Epithelial cell of proximal tubule (primary cell): ENCODE measurements at regions not wholly inside any gene's neighbourhood (a gene's known extent, or its start where the extent isn't known, plus 50 kb on each side); places are given as distances from the start of the nearest gene placed in this dataset.
"Not testable (repeated sequence)": the region's sequence is repeated elsewhere in the genome, so short reads cannot be mapped to it uniquely, and the experiment has no call there.

Experiments used
- DNase-seq: peaks from one replicate; pipeline ENCODE4 v3.0.0-alpha.2; 2011; ENCODE audit warnings: low read depth
- H3K4me3 ChIP-seq: 2 replicates; pipeline ENCODE4 v1.5.1; 2011; ENCODE audit warnings: low read depth, mild to moderate bottlenecking, low read length
- TF ChIP-seq, protein P1 (sequence below): conservative IDR thresholded peaks from 2 replicates; pipeline ENCODE4 v1.5.1; 2012; ENCODE audit warnings: low read depth, mild to moderate bottlenecking, low read length

DNA sequence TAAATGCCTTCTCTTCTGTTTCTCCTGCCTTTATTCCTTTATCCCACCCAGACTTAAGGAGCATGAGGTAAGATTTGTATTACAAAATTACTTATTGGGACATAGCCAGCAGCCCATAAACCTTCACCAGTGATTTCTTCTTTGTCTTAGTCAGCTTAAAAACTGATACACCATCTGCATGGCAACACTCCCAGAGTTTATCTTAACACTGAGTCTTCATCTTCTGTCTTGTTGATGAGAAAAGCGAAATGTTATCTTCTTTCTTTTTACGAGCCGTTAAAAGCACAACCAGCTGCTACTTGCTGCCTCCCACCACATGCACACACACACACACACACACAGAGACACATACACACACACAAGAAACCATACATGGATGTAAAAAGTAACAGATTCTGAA, 116.7 kb downstream of the VCY start:
- DNase-seq: no peak
- no peak overlapping the region for H3K4me3 ChIP-seq
- TF ChIP-seq, protein P1, sequence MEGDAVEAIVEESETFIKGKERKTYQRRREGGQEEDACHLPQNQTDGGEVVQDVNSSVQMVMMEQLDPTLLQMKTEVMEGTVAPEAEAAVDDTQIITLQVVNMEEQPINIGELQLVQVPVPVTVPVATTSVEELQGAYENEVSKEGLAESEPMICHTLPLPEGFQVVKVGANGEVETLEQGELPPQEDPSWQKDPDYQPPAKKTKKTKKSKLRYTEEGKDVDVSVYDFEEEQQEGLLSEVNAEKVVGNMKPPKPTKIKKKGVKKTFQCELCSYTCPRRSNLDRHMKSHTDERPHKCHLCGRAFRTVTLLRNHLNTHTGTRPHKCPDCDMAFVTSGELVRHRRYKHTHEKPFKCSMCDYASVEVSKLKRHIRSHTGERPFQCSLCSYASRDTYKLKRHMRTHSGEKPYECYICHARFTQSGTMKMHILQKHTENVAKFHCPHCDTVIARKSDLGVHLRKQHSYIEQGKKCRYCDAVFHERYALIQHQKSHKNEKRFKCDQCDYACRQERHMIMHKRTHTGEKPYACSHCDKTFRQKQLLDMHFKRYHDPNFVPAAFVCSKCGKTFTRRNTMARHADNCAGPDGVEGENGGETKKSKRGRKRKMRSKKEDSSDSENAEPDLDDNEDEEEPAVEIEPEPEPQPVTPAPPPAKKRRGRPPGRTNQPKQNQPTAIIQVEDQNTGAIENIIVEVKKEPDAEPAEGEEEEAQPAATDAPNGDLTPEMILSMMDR: no peak

DNA sequence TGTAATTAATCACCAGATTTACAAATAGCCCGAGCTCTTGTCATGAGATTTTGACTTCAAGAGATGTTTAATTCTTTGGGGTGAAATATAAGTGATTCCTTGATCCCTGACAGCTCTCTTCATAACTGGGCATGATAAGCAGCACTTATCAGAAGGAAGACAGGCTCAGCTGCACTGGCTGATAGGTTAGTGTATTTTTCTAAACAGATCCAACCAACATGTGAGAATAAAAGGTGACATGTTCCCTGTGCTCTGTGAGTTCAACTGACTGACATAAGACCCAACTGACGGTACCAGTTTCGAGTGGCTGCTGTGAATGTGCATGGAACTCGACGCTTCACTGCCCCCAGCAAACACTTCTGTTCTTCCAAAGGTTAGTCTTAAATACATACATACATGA, 114.8 kb downstream of the VCY start:
- TF ChIP-seq, protein P1: no peak
- no peak for DNase-seq
- no peak overlapping the region for H3K4me3 ChIP-seq

DNA sequence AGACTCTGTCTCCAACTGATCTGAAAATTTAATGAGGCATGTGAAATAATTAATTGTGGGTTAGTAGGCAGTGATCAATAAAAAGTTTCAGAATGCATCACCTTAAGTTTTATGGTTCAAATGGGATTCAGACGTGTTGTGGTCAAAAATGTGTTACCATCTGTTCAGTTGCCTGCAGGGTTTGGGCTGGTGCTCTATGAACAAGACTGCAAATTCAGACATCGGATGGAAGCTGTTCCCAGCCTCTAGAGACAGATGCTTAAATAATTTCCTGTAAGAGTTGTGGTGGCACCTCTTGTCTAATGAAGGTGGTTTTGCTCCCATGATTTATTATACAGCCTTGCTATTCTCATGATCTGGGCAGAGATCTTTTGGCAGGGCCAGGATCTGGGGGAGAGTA, 113.6 kb downstream of the VCY start:
- no peak for DNase-seq
- H3K4me3 ChIP-seq: no peak overlapping the region
- TF ChIP-seq, protein P1: no peak

DNA sequence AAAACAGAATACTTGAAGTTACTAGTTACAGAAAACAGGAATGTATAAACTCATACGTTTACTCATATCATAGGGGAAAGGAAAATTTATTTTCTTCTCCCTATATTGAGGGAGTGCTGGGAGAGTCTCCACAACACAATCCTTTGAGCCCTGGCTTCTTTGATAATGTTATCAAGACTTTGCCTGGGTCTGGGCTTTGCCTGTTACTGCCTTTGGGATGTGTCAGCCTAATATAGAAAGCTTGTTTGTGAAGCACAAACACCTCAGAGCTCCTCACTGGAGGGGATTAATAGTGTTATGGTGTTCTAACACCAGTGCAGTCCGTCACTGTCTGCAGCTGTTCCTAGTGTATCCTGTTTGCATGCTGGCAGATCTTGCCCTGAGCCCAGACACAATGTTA, 107.8 kb downstream of the VCY start:
- TF ChIP-seq, protein P1: no peak
- no peak for DNase-seq
- H3K4me3 ChIP-seq: no peak overlapping the region

DNA sequence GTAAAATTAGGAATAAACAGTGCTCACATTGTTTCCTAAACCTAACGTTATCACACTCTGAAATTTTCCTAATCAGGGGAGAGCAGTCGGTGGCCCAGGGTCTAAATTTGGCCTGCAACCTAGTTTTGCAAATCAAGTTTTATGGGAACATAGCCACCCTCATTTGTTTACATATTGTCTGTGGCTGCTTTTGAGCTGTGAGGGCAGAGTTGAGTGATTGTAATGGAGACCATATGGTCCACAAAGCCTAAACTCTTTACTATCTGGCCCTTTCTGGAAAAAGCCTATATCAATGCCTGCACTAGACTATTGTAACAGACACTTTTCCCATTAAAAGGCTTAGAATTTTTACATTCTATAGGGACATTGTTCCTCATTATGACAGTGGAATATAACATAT, 105.2 kb downstream of the VCY start:
- no peak overlapping the region for H3K4me3 ChIP-seq
- no peak for DNase-seq
- TF ChIP-seq, protein P1: no peak

DNA sequence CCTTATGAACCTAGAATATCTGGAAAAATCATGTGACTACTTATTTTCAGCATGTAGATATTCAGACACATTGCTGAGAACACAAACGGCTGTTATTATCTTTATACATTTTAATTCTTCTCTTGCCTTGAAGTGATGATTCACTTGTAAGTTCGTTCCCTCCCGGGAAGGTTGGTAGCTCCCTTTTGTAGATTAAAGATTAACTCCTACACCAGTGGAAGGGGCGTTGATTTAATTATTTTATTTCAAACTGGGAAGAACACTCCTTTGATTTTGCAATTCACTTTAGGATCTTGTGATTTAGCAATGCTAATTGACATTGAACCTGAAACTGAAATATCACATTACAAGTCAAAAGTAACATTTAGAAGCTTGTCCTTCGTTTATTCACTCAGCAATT, 103.4 kb downstream of the VCY start:
- peak; percentile 19 for DNase-seq
- TF ChIP-seq, protein P1: no peak
- H3K4me3 ChIP-seq: no peak overlapping the region

DNA sequence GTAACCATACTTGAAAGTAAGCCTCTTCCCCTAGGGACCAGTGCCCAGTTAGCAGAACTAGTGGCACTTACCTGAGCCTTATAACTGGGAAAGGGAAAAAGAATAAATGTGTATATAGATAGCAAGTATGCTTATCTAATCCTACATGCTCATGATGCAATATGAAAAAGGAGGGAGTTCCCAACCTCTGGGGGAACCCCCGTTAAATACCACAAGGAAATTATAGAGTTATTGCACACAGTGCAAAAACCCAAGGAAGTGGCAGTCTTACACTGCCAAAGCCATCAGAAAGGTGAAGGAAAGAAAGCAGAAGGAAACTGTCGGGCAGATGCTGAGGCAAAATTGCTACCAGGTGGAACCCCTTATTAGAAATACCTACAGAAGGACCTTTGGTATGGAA, 92.2 kb downstream of the VCY start:
- DNase-seq, H3K4me3 ChIP-seq: not testable (repeated sequence)

DNA sequence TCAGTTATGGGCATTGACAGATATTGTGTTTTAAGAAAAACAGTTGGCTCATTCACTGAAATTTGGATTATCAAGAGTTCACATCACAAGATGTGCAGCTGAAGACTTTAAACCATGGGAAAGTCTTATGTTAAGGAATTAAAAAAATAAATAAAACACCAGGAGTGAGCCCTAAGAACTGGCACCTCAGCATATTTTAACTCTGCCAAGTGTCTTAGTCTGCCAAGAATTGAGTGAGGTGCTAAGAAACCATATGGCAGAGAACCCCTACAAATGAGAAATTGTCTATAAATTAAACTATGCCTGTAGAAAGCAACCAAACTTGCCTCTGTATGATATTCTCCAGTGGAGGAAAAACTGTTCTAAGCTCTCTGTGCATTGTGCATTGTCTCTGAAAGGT, 78.5 kb downstream of the VCY start:
- TF ChIP-seq, protein P1: no peak
- no peak overlapping the region for H3K4me3 ChIP-seq
- DNase-seq: no peak

DNA sequence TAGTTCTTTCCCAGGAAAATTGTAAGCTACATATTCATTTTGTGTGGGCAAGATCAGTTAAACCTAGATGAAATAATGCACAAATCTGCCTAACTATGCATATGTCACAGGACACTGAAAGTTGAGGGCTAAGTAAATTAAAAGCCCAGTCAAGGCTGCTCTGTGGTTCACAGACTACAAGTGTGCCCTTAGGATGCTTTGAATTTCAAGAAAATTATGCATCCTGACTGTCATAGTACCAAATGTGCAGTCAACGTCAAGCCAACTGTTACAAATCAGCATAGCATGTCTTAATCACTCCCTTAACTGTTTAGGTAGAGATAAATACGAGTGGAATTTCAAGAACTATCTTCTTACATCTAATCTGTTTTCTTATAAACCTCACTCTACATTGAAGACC, 55.8 kb downstream of the VCY start:
- DNase-seq, H3K4me3 ChIP-seq: not testable (repeated sequence)
